H9 (cell line): ENCODE measurements at regions not wholly inside any gene's neighbourhood (a gene's known extent, or its start where the extent isn't known, plus 50 kb on each side); places are given as distances from the start of the nearest gene placed in this dataset.

Experiments
- DNase-seq: peaks from one replicate; pipeline ENCODE4 v3.0.0-alpha.2; 2017
- H2AFZ ChIP-seq: one replicate; pipeline ENCODE4 v1.6.1; 2013; ENCODE audit warnings: mild to moderate bottlenecking, low read length, control low read depth, moderate library complexity
- H2AK5ac ChIP-seq: 2 replicates; pipeline ENCODE4 v1.6.1; 2013; ENCODE audit warnings: low read length, control low read depth, mixed read lengths; ENCODE audit not compliant: insufficient read length
- H2BK120ac ChIP-seq: one replicate; pipeline ENCODE4 v1.6.1; 2013; ENCODE audit warnings: low read depth, mild to moderate bottlenecking, low read length, control low read depth, inconsistent platforms; ENCODE audit not compliant: poor library complexity, severe bottlenecking
- H2BK12ac ChIP-seq: 2 replicates; pipeline ENCODE4 v1.6.1; 2013; ENCODE audit warnings: low read length, control low read depth, mixed read lengths, low read depth; ENCODE audit not compliant: insufficient read length
- H2BK15ac ChIP-seq: 2 replicates; pipeline ENCODE4 v1.6.1; 2013; ENCODE audit warnings: low read depth, low read length, control low read depth
- H2BK20ac ChIP-seq: one replicate; pipeline ENCODE4 v1.6.1; 2013; ENCODE audit warnings: low read depth, mild to moderate bottlenecking, low read length, control low read depth, inconsistent platforms; ENCODE audit not compliant: poor library complexity, severe bottlenecking
- H2BK5ac ChIP-seq: 2 replicates; pipeline ENCODE4 v1.6.1; 2013; ENCODE audit warnings: low read length, control low read depth, mixed read lengths; ENCODE audit not compliant: insufficient read length
- H3K14ac ChIP-seq: 2 replicates; pipeline ENCODE4 v1.6.1; 2013; ENCODE audit warnings: low read length, control low read depth; ENCODE audit not compliant: insufficient read depth
- H3K18ac ChIP-seq: 2 replicates; pipeline ENCODE4 v1.6.1; 2013; ENCODE audit warnings: low read depth, mild to moderate bottlenecking, mixed read lengths, low read length, control low read depth; ENCODE audit not compliant: insufficient read length
- H3K23ac ChIP-seq: 2 replicates; pipeline ENCODE4 v1.6.1; 2013; ENCODE audit warnings: low read length, control low read depth, mixed read lengths, low read depth; ENCODE audit not compliant: insufficient read length
- H3K23me2 ChIP-seq: 2 replicates; pipeline ENCODE4 v1.6.1; 2013; ENCODE audit warnings: low read depth, mild to moderate bottlenecking, mixed read lengths, low read length, control low read depth; ENCODE audit not compliant: insufficient read length, poor library complexity, severe bottlenecking
- H3K27ac ChIP-seq: 2 replicates; pipeline ENCODE4 v1.5.1; 2013; ENCODE audit warnings: low read length, control low read depth, mixed read lengths, low read depth; ENCODE audit not compliant: insufficient read length
- H3K27me3 ChIP-seq: 2 replicates; pipeline ENCODE4 v1.6.1; 2013; ENCODE audit warnings: low read length, control low read depth, inconsistent platforms; ENCODE audit not compliant: insufficient read depth
- H3K4ac ChIP-seq: 2 replicates; pipeline ENCODE4 v1.6.1; 2013; ENCODE audit warnings: low read depth, mild to moderate bottlenecking, control low read depth, inconsistent platforms, low read length, moderate library complexity
- H3K4me1 ChIP-seq: 2 replicates; pipeline ENCODE4 v1.6.1; 2013; ENCODE audit warnings: low read length, control low read depth, inconsistent platforms; ENCODE audit not compliant: insufficient read depth
- H3K4me2 ChIP-seq: 2 replicates; pipeline ENCODE4 v1.6.1; 2013; ENCODE audit warnings: low read length, control low read depth, mixed read lengths; ENCODE audit not compliant: insufficient read length, insufficient read depth
- H3K56ac ChIP-seq: 2 replicates; pipeline ENCODE4 v1.6.1; 2013; ENCODE audit warnings: low read depth, mild to moderate bottlenecking, mixed read lengths, low read length, control low read depth; ENCODE audit not compliant: insufficient read length
- H3K79me1 ChIP-seq: 2 replicates; pipeline ENCODE4 v1.6.1; 2013; ENCODE audit warnings: low read depth, mild to moderate bottlenecking, moderate library complexity, low read length, control low read depth, inconsistent platforms; ENCODE audit not compliant: insufficient read depth, poor library complexity, severe bottlenecking
- H3K79me2 ChIP-seq: 2 replicates; pipeline ENCODE4 v1.6.1; 2013; ENCODE audit warnings: low read length, control low read depth, inconsistent platforms; ENCODE audit not compliant: insufficient read depth
- H3K9ac ChIP-seq: 2 replicates; pipeline ENCODE4 v1.6.1; 2013; ENCODE audit warnings: low read length, control low read depth, mixed read lengths; ENCODE audit not compliant: insufficient read length; ENCODE audit errors: extremely low read depth
- H3K9me3 ChIP-seq: one replicate; pipeline ENCODE4 v1.6.1; 2013; ENCODE audit warnings: low read depth, low read length, inconsistent platforms; ENCODE audit not compliant: control insufficient read depth
- H3T11ph ChIP-seq: one replicate; pipeline ENCODE4 v1.6.1; 2013; ENCODE audit warnings: mild to moderate bottlenecking, low read length, control low read depth, inconsistent platforms
- H4K20me1 ChIP-seq: one replicate; pipeline ENCODE4 v1.6.1; 2013; ENCODE audit not compliant: control insufficient read depth, insufficient read length, insufficient read depth
- H4K5ac ChIP-seq: 2 replicates; pipeline ENCODE4 v1.6.1; 2013; ENCODE audit warnings: low read depth, mild to moderate bottlenecking, mixed read lengths, low read length, control low read depth; ENCODE audit not compliant: insufficient read length
- H4K8ac ChIP-seq: replicated peaks from 2 replicates; pipeline ENCODE4 v1.6.1; 2013; ENCODE audit warnings: low read length, control low read depth, mixed read lengths, low read depth; ENCODE audit not compliant: insufficient read length
- H4K91ac ChIP-seq: 2 replicates; pipeline ENCODE4 v1.6.1; 2013; ENCODE audit warnings: low read depth, mild to moderate bottlenecking, moderate library complexity, mixed read lengths, low read length, control low read depth; ENCODE audit not compliant: insufficient read length
- H3K27ac Mint-ChIP-seq, 3 experiments: 2 replicates in 2 of 3; 3 replicates in 1 of 3; pipeline ENCODE4 v1.8.0; 2020 to 2021; ENCODE audit warnings: mixed read lengths in 3 of 3, mild to moderate bottlenecking in 1 of 3, moderate library complexity in 1 of 3
- H3K27me3 Mint-ChIP-seq: 2 replicates; pipeline ENCODE4 v1.8.0; 2021; ENCODE audit warnings: low read depth, mild to moderate bottlenecking, moderate library complexity, mixed read lengths
- H3K36me3 Mint-ChIP-seq, 3 experiments: 2 replicates in 2 of 3; 3 replicates in 1 of 3; pipeline ENCODE4 v1.8.0; 2020 to 2021; ENCODE audit warnings: low read depth in 3 of 3, mixed read lengths in 3 of 3; ENCODE audit not compliant: insufficient read depth in 1 of 3
- H3K4me1 Mint-ChIP-seq, 2 experiments: 2 replicates each; pipeline ENCODE4 v1.8.0; 2020; ENCODE audit warnings: mixed read lengths in 2 of 2
- H3K4me3 Mint-ChIP-seq, 2 experiments: 2 replicates in 1 of 2; 3 replicates in 1 of 2; pipeline ENCODE4 v1.8.0; 2020 to 2021; ENCODE audit warnings: mild to moderate bottlenecking in 2 of 2, mixed read lengths in 2 of 2, moderate library complexity in 1 of 2
- H3K9me3 Mint-ChIP-seq, 2 experiments: 2 replicates in 1 of 2; 3 replicates in 1 of 2; pipeline ENCODE4 v1.8.0; 2020; ENCODE audit warnings: mild to moderate bottlenecking in 2 of 2, mixed read lengths in 2 of 2, moderate library complexity in 1 of 2
- WGBS: extraction: QIAGEN DNeasy Blood & Tissue Kit; methylation state at CpG from one replicate; pipeline ENCODE4 v1.1.7; 2013; ENCODE audit warnings: missing lambda C conversion rate, low lambda C conversion rate, mixed read lengths; ENCODE audit not compliant: insufficient read length; ENCODE audit errors: extremely low coverage; 5-methylcytosine and 5-hydroxymethylcytosine counted together
- TF ChIP-seq, protein P1 (sequence below): fragments of 200-600 bp; sonication (generic); conservative IDR thresholded peaks from 3 replicates; pipeline ENCODE4 v1.8.0; 2021; ENCODE audit warnings: antibody characterized with exemption, mild to moderate bottlenecking

DNA sequence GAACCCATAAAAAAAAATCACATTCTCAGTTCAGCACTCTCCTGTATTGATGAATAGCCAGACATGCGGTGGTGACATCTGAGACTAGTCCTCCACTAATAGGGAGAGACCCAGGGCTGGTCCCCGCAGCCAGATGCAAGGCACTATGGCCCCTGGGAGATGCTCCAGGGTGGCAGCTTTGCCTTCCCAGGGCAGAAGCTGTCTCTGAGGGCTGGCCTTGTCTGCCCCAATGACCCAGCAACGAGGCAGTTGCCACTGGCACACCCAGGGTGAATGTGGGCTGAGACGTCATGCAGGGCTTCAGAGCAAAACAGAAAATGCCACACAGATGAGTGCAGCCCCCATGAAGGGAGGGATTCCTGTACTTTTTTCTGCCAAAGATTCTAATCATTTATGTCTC is 50.1 kb upstream of the GDF10 start:
- no peak overlapping the region for H3K4ac ChIP-seq
- no peak overlapping the region for H2AK5ac ChIP-seq
- H2BK120ac ChIP-seq, result no peak overlapping the region
- no peak overlapping the region for H3K27ac ChIP-seq
- no peaks in the 10 kb centered on the region for H3K79me2 ChIP-seq
- H3K14ac ChIP-seq, result no peak overlapping the region
- H4K91ac ChIP-seq, result no peak overlapping the region
- peak; percentile 12 for DNase-seq
- no peaks in the 10 kb centered on the region for H3K9me3 Mint-ChIP-seq
- H3K18ac ChIP-seq, result no peak overlapping the region
- no peak overlapping the region for H3K4me2 ChIP-seq
- no peak overlapping the region for H3K4me3 Mint-ChIP-seq
- H4K5ac ChIP-seq, result no peak overlapping the region
- no peak overlapping the region for H3K56ac ChIP-seq
- no peaks in the 10 kb centered on the region for H3K9me3 ChIP-seq
- TF ChIP-seq, protein P1, sequence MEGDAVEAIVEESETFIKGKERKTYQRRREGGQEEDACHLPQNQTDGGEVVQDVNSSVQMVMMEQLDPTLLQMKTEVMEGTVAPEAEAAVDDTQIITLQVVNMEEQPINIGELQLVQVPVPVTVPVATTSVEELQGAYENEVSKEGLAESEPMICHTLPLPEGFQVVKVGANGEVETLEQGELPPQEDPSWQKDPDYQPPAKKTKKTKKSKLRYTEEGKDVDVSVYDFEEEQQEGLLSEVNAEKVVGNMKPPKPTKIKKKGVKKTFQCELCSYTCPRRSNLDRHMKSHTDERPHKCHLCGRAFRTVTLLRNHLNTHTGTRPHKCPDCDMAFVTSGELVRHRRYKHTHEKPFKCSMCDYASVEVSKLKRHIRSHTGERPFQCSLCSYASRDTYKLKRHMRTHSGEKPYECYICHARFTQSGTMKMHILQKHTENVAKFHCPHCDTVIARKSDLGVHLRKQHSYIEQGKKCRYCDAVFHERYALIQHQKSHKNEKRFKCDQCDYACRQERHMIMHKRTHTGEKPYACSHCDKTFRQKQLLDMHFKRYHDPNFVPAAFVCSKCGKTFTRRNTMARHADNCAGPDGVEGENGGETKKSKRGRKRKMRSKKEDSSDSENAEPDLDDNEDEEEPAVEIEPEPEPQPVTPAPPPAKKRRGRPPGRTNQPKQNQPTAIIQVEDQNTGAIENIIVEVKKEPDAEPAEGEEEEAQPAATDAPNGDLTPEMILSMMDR, result no peak
- H3K79me1 ChIP-seq, result no peaks in the 10 kb centered on the region
- no peak overlapping the region for H2BK5ac ChIP-seq
- H2AFZ ChIP-seq, result no peak overlapping the region
- H2BK12ac ChIP-seq, result no peak overlapping the region
- no peaks in the 10 kb centered on the region for H3K4me1 ChIP-seq
- no peak overlapping the region for H3T11ph ChIP-seq
- no peak overlapping the region for H3K23ac ChIP-seq
- H2BK15ac ChIP-seq, result no peak overlapping the region
- no CpG with 5 or more reads among the region's 4 CpGs for WGBS
- H2BK20ac ChIP-seq, result no peak overlapping the region
- H3K27ac Mint-ChIP-seq, result no peak overlapping the region
- H3K23me2 ChIP-seq, result no peaks in the 10 kb centered on the region
- no peak overlapping the region for H4K8ac ChIP-seq
- H4K20me1 ChIP-seq, result no peaks in the 10 kb centered on the region
- H3K27me3 Mint-ChIP-seq, result peaks cover 2% of the 10 kb centered on the region; the same call in 1 of the 2 replicates
- H3K4me1 Mint-ChIP-seq, result 0 out of 4 replicates have a peak, but pooled peaks cover 0 to 6% of the 10 kb centered on the region in 2 experiments
- H3K36me3 Mint-ChIP-seq, result no peaks in the 10 kb centered on the region
- no peaks in the 10 kb centered on the region for H3K27me3 ChIP-seq
- no peak overlapping the region for H3K9ac ChIP-seq
